HL-60 (cell line): ENCODE measurements at regions not wholly inside any gene's neighbourhood (a gene's known extent, or its start where the extent isn't known, plus 50 kb on each side); places are given as distances from the start of the nearest gene placed in this dataset.
A peak's percentile ranks its signal among the peaks of the same experiment; 100 is the strongest.

Source experiments
- DNase-seq, 2 experiments: peaks; one replicate each; pipeline ENCODE4 v3.0.0-alpha.2; 2010 to 2020; ENCODE audit warnings: low read depth in 1 of 2, low spot score in 1 of 2
- H3K27ac ChIP-seq: fragments of 250-450 bp; sonication (Bioruptor Pico); replicated peaks from 2 replicates; pipeline ENCODE4 v1.5.1; 2020; ENCODE audit warnings: mild to moderate bottlenecking, moderate library complexity
- H3K27me3 ChIP-seq: fragments of 250-450 bp; sonication (Bioruptor Pico); 2 replicates; pipeline ENCODE4 v1.5.1; 2021; ENCODE audit warnings: mild to moderate bottlenecking, moderate library complexity; ENCODE audit not compliant: insufficient read depth, poor library complexity, severe bottlenecking
- H3K4me3 ChIP-seq: replicated peaks from 2 replicates; pipeline ENCODE4 v1.5.1; 2011; ENCODE audit warnings: mild to moderate bottlenecking, control low read depth, low read length; ENCODE audit not compliant: insufficient read depth
- GABPA ChIP-seq: IDR thresholded peaks from 2 replicates; pipeline ENCODE4 v1.6.1; 2012; ENCODE audit warnings: low read depth
- POLR2AphosphoS5 ChIP-seq: IDR thresholded peaks from 2 replicates; pipeline ENCODE4 v1.6.1; 2012; ENCODE audit warnings: low read depth
- SPI1 ChIP-seq: IDR thresholded peaks from 2 replicates; pipeline ENCODE4 v1.6.1; 2012; ENCODE audit warnings: low read depth, mild to moderate bottlenecking, borderline replicate concordance
- TF ChIP-seq, protein P1 (sequence below): IDR thresholded peaks from one replicate; pipeline ENCODE4 v1.5.1; 2011; ENCODE audit warnings: low read length, control low read depth, inconsistent platforms; ENCODE audit not compliant: insufficient read depth
- TF ChIP-seq, protein P2 (sequence below): IDR thresholded peaks from 2 replicates; pipeline ENCODE4 v1.6.1; 2012; ENCODE audit warnings: low read depth; ENCODE audit not compliant: insufficient replicate concordance

DNA sequence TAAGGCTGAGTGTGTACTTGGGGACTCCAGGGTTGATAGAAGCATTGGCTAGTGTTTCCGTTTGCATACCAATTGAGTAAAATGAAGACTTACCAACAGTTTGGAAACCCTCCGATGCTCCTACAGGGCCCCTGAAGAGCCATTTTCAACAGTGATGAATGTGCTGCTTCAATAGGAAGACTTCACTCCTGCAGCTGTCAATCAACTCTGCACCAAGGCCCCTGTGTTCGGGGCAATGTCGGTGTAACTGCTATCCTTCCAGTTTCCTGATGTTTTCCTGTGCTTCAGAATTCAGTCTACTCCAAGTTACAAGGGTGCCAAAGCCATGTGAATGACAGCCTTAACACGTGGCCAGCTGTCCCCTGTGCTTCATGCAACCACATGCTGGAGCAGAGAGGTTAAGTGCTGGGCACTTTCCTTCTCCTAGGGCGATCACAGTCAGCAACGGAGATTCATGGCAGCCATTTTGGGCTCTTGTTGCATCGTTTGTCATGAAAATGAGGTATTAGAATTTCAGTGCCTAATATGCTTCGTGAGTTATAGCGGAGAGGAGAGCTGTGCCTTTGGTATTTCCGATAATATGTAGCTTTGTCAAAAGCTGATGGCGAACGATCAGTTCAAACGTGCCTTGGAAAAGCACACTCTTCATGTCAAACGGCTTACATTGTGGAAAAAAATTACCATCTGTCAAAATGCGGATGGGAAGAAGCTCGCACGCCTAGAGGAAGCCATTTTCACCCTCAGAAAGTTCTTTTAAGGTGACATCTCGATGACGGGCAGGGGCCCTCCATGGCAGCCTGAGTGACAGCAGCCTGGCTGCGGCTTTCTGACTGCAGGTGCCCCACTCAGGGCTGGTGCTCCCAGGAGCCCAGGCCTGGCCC, 287.8 kb downstream of the ACTR3B start:
- Histone ChIP-seq H3K4me3 (no peak overlapping the region), H3K27me3 (no peaks in the 10 kb centered on the region), H3K27ac (no peak overlapping the region)
- TF ChIP-seq, protein P1, sequence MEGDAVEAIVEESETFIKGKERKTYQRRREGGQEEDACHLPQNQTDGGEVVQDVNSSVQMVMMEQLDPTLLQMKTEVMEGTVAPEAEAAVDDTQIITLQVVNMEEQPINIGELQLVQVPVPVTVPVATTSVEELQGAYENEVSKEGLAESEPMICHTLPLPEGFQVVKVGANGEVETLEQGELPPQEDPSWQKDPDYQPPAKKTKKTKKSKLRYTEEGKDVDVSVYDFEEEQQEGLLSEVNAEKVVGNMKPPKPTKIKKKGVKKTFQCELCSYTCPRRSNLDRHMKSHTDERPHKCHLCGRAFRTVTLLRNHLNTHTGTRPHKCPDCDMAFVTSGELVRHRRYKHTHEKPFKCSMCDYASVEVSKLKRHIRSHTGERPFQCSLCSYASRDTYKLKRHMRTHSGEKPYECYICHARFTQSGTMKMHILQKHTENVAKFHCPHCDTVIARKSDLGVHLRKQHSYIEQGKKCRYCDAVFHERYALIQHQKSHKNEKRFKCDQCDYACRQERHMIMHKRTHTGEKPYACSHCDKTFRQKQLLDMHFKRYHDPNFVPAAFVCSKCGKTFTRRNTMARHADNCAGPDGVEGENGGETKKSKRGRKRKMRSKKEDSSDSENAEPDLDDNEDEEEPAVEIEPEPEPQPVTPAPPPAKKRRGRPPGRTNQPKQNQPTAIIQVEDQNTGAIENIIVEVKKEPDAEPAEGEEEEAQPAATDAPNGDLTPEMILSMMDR, result no peak
- no peak for TF ChIP-seq SPI1
- no peak for TF ChIP-seq POLR2AphosphoS5
- TF ChIP-seq GABPA, result no peak
- TF ChIP-seq, protein P2, sequence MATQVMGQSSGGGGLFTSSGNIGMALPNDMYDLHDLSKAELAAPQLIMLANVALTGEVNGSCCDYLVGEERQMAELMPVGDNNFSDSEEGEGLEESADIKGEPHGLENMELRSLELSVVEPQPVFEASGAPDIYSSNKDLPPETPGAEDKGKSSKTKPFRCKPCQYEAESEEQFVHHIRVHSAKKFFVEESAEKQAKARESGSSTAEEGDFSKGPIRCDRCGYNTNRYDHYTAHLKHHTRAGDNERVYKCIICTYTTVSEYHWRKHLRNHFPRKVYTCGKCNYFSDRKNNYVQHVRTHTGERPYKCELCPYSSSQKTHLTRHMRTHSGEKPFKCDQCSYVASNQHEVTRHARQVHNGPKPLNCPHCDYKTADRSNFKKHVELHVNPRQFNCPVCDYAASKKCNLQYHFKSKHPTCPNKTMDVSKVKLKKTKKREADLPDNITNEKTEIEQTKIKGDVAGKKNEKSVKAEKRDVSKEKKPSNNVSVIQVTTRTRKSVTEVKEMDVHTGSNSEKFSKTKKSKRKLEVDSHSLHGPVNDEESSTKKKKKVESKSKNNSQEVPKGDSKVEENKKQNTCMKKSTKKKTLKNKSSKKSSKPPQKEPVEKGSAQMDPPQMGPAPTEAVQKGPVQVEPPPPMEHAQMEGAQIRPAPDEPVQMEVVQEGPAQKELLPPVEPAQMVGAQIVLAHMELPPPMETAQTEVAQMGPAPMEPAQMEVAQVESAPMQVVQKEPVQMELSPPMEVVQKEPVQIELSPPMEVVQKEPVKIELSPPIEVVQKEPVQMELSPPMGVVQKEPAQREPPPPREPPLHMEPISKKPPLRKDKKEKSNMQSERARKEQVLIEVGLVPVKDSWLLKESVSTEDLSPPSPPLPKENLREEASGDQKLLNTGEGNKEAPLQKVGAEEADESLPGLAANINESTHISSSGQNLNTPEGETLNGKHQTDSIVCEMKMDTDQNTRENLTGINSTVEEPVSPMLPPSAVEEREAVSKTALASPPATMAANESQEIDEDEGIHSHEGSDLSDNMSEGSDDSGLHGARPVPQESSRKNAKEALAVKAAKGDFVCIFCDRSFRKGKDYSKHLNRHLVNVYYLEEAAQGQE, result no peak
- no peak for DNase-seq

DNA sequence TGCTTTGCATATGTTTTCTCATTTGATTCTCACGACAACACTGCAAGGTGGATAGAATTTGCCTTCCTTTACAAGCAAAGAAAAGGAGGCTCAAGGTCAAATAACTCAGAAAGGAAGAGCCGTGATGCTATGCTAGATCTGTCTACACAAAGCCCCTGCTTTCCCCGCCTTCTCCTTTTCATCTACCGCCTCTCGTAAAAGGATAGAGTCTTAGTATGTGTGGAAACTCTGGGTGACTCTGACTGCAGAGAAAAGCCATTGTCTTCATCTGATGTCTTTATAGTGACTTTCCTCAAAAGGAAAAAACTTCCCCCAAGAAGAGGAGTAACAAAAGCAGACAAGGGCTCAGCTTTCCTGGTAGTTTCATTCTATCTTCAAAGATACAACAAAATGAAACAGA, 292.7 kb downstream of the ACTR3B start:
- DNase-seq, result no peak
- H3K4me3 ChIP-seq, result no peak overlapping the region
- TF ChIP-seq, protein P1, result no peak
- no peak for TF ChIP-seq SPI1
- TF ChIP-seq, protein P2, result no peak
- TF ChIP-seq POLR2AphosphoS5, result no peak
- TF ChIP-seq GABPA, result no peak
- no peak overlapping the region for H3K27ac ChIP-seq
- no peaks in the 10 kb centered on the region for H3K27me3 ChIP-seq

DNA sequence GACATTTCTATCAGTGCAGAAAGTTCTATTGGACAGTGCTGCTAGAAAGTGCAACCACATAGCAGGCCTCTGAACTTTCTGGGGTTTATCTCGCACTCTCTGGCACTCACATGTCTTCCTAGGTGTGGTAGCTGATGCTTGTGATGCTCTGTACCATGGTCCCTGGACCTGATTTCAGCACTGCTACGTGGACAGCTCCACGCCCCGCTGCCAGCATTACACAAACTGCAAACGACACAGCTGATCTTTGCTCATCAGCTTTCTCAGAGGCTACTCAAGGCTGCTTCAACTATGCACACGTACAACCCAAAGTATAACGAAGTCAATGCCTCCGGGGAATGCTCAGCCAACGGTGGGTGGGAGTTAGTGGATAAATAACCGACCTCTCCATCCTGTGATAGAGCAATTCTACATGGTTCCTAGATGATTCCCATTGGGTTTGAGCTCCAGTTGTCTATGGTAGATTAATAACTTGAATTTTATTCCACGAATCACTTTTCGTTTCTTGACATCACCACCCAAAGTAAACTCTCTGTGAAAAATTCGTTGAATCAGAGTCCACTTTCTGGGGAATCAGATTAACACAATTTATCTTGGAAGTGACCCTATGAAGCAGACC, 302.5 kb downstream of the ACTR3B start:
- DNase-seq, result no peak

More for the DNA sequence above, 302.5 kb downstream of the ACTR3B start:
- Histone ChIP-seq H3K27me3 (no peaks in the 10 kb centered on the region), H3K27ac (no peak overlapping the region), H3K4me3 (no peak overlapping the region)
- TF ChIP-seq POLR2AphosphoS5 (no peak), SPI1 (no peak), GABPA (no peak)
- TF ChIP-seq, protein P1, result no peak
- TF ChIP-seq, protein P2, result peak; percentile 97
